ENCODE measurements at regions not wholly inside any gene's neighbourhood (a gene's known extent, or its start where the extent isn't known, plus 50 kb on each side); places are given as distances from the start of the nearest gene placed in this dataset.

- DNase-seq (ENCODE audit: low spot score): no peak
- TF ChIP-seq, protein P1, sequence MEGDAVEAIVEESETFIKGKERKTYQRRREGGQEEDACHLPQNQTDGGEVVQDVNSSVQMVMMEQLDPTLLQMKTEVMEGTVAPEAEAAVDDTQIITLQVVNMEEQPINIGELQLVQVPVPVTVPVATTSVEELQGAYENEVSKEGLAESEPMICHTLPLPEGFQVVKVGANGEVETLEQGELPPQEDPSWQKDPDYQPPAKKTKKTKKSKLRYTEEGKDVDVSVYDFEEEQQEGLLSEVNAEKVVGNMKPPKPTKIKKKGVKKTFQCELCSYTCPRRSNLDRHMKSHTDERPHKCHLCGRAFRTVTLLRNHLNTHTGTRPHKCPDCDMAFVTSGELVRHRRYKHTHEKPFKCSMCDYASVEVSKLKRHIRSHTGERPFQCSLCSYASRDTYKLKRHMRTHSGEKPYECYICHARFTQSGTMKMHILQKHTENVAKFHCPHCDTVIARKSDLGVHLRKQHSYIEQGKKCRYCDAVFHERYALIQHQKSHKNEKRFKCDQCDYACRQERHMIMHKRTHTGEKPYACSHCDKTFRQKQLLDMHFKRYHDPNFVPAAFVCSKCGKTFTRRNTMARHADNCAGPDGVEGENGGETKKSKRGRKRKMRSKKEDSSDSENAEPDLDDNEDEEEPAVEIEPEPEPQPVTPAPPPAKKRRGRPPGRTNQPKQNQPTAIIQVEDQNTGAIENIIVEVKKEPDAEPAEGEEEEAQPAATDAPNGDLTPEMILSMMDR (IDR thresholded peaks at IDR 0.05; ENCODE audit: extremely low read depth, missing control alignments): no peak
These were observed 107.6 kb downstream of the C12orf50 start for GRCh38 chr12:87921621-87922020.

DNA sequence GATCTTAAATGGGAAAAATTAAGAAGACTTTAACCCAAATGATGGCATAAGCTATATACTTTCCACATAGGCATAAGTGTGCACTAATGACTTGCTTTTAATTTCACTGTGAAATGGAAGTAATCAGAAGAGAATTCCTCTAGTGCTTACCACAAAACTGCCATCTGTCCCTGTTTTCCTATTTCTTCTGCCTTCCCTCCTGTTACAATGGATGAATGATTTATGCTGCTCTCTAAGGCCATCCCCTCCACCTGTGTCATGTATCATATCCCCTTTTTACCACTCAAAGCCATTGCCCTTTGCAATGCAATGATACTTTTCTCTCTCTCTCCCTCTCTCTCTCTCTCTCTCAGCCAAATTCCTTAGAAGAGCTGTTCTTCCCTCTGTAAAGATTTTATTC, 109.1 kb downstream of the C12orf50 start:
- TF ChIP-seq, protein P1 (IDR thresholded peaks at IDR 0.05; ENCODE audit: extremely low read depth, missing control alignments): no peak
- no peak for DNase-seq (ENCODE audit: low spot score)

- TF ChIP-seq, protein P1 (IDR thresholded peaks at IDR 0.05; ENCODE audit: extremely low read depth, missing control alignments): no peak
- no peak for DNase-seq (ENCODE audit: low spot score)
These were observed 127.7 kb downstream of the C12orf50 start for GRCh38 chr12:87901457-87901856.

- TF ChIP-seq, protein P1 (IDR thresholded peaks at IDR 0.05; ENCODE audit: extremely low read depth, missing control alignments): no peak
- DNase-seq (ENCODE audit: low spot score): no peak
These were observed 131.5 kb downstream of the C12orf50 start for GRCh38 chr12:87897662-87898061.

GRCh38 chr12:87883806-87884205, 145.4 kb downstream of the C12orf50 start:
- DNase-seq (ENCODE audit: low spot score): no peak
- TF ChIP-seq, protein P1 (IDR thresholded peaks at IDR 0.05; ENCODE audit: extremely low read depth, missing control alignments): no peak

DNA sequence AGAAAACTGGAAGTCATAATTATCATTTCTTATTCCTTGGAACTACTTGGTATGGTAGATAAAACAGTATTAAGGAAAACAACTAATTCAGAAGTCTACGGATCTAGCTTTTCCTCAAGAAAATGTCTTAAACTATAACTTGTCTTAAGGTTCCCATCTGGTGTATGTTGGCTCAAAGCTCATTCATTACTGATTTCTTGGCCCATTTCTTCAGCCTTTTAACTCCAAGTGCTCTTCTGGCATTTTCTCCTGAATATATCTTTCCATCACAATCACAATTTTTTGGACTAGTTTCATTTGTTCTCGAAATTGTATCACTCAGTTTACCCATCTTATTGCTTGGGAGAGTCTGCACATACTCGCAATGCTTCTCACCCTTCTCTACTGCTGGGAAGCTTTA, 150.1 kb downstream of the C12orf50 start:
- no peak for DNase-seq (ENCODE audit: low spot score)
- TF ChIP-seq, protein P1 (IDR thresholded peaks at IDR 0.05; ENCODE audit: extremely low read depth, missing control alignments): no peak

DNA sequence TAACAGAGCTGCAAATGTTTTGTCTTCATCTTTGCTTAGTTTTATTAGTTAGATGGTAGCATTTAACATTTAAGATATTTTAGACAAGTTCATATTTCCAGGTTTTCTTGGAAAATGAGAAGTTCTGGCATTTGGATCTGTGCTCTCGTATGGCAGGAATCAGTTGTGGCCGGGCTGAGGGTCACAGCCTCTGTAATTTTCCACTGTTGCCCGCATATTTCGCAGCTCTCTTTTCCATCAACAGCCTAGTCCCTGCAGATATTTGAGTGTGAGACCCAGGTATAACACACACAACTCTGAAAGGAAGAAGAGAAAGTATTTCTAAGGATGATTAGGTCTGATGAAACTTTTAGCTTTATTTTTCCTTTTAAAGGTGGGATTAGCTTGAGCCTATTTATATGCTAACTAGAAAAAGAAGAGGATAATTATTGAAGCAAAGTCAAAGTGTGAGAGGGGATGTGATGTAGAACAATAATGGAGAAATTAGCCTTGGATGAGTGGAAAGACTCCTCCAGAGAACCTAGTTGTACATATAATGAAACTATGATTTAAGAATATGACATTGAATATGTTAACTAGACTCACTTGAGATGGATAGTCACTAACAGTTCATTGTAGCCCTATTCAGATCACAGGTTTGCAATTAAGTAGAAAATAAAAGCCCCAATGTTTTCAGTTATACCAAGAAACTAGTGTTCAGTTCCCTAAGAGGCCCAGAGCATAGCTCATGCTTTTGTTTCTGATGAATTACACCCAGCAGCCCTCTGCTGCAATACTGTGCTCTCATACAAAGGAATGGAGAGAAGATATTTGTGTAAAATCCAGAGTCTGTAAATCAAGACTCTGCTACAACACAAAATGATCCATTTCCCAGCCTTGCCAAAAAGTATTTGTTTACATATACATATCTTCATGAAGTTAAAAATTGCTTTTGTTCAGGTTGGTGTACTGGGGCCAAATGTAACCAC, 158.4 kb downstream of the C12orf50 start:
- TF ChIP-seq, protein P1 (IDR thresholded peaks at IDR 0.05; ENCODE audit: extremely low read depth, missing control alignments): no peak
- DNase-seq (ENCODE audit: low spot score): no peak

Measured in GM20000 (cell line).